PFSK-1 (cell line): ENCODE measurements at regions not wholly inside any gene's neighbourhood (a gene's known extent, or its start where the extent isn't known, plus 50 kb on each side); places are given as distances from the start of the nearest gene placed in this dataset.

Experiments
- FOXP2 ChIP-seq: optimal IDR thresholded peaks from 2 replicates; pipeline ENCODE3; 2011; ENCODE audit warnings: borderline replicate concordance, control low read depth, inconsistent platforms; ENCODE audit not compliant: insufficient read depth; ENCODE audit errors: extremely low read length, extremely low read depth
- POLR2AphosphoS5 ChIP-seq: IDR thresholded peaks from 2 replicates; pipeline ENCODE4 v1.6.1; 2012; ENCODE audit warnings: low read depth, mild to moderate bottlenecking, control low read depth, low read length, moderate library complexity
- REST ChIP-seq, 2 experiments: IDR thresholded peaks; 2 replicates each; pipeline versions ENCODE4 v1.6.1 to v1.8.0; 2011 to 2012; ENCODE audit warnings: low read depth in 2 of 2, low read length in 2 of 2, control low read depth in 1 of 2, inconsistent platforms in 1 of 2, mild to moderate bottlenecking in 1 of 2, moderate library complexity in 1 of 2; ENCODE audit not compliant: insufficient read depth in 1 of 2
- SIN3A ChIP-seq: IDR thresholded peaks from 2 replicates; pipeline ENCODE4 v1.6.1; 2012; ENCODE audit warnings: mild to moderate bottlenecking, low read length, moderate library complexity, borderline replicate concordance; ENCODE audit not compliant: insufficient read depth
- TAF1 ChIP-seq: IDR thresholded peaks from 2 replicates; pipeline ENCODE4 v1.6.1; 2012; ENCODE audit warnings: low read length, control low read depth, borderline replicate concordance; ENCODE audit not compliant: insufficient read depth

GRCh38 chr13:83733293-83733692, 149.0 kb downstream of the SLITRK1 start:
- TF ChIP-seq TAF1 (no peak), REST (IDR thresholded peaks at IDR 0.05; ENCODE audit: insufficient read depth in 1 of 2, low read depth in 2 of 2, low read length in 2 of 2) (no peak), POLR2AphosphoS5 (no peak), SIN3A (no peak), FOXP2 (no peak)

GRCh38 chr13:83732755-83733154, 149.5 kb downstream of the SLITRK1 start:
- TF ChIP-seq POLR2AphosphoS5 (no peak), SIN3A (no peak), REST (IDR thresholded peaks at IDR 0.05; ENCODE audit: insufficient read depth in 1 of 2, low read depth in 2 of 2, low read length in 2 of 2) (no peak), FOXP2 (no peak), TAF1 (no peak)

DNA sequence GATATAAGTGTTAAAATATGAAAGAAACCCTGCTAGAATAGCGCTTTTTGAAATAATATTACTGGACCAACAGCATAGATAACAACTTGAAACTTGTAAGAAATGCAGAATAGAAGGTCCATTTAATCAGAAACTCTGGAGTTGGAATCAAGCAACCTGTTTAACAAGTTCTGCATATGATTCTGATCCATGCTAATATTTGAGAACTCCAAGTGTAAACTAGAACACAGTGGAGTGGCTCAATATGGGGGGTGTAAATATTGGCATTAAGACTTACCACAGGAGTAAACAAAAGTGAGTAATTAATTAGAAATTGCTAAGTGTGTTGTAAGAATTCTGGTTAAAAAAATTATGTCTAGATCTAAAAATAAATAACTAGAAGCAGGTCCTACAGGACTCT, 151.2 kb downstream of the SLITRK1 start:
- TF ChIP-seq POLR2AphosphoS5 = no peak
- no peak for TF ChIP-seq TAF1
- no peak for TF ChIP-seq REST (IDR thresholded peaks at IDR 0.05; ENCODE audit: insufficient read depth in 1 of 2, low read depth in 2 of 2, low read length in 2 of 2)
- no peak for TF ChIP-seq FOXP2
- no peak for TF ChIP-seq SIN3A

DNA sequence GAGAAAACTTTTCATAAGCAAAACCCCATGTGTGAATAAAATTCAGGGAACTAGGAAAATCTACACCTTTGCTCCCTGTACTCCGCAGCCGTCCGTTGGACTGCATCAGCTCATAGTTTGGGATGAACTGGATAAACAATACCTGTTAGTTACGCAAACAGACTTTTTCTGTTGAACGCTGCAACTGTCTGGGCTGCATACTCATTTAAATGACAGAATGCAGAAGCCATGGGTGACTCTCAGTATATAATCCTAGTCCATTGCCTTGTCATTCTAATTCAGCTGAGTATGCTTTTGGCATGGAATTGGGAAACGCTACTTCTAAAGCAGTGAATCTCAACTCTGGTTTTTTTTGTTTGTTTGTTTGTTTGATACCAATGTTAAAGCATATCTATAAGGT, 151.6 kb downstream of the SLITRK1 start:
- TF ChIP-seq TAF1 = no peak
- TF ChIP-seq POLR2AphosphoS5 = no peak
- no peak for TF ChIP-seq REST (IDR thresholded peaks at IDR 0.05; ENCODE audit: insufficient read depth in 1 of 2, low read depth in 2 of 2, low read length in 2 of 2)
- no peak for TF ChIP-seq SIN3A
- no peak for TF ChIP-seq FOXP2

DNA sequence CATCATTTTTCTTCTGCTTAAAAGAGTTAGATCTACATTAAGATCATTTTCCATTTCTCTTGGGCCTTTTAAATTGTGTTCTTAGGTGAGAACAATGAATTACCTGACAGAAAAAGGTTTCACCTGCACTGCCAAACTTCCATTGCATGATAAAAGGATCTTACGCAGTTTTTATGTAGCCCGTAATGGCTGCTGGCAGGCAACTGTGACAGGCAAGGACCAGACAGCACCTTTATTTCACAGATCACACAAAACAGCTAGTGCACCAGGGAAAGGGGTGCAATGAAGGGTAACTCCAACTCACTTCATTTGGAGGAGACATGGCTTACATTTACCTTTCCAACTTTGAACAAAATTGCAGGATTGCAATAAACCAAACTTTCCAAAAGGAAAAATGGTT, 159.8 kb downstream of the SLITRK1 start:
- TF ChIP-seq TAF1 = no peak
- no peak for TF ChIP-seq REST (IDR thresholded peaks at IDR 0.05; ENCODE audit: insufficient read depth in 1 of 2, low read depth in 2 of 2, low read length in 2 of 2)
- TF ChIP-seq SIN3A = no peak
- no peak for TF ChIP-seq FOXP2
- no peak for TF ChIP-seq POLR2AphosphoS5
